SK-N-SH treated with all-trans-retinoic acid at 6 μM for 48 hours (cell line): ENCODE measurements at regions not wholly inside any gene's neighbourhood (a gene's known extent, or its start where the extent isn't known, plus 50 kb on each side); places are given as distances from the start of the nearest gene placed in this dataset.
"Not testable (repeated sequence)": the region's sequence is repeated elsewhere in the genome, so short reads cannot be mapped to it uniquely, and the experiment has no call there.

Experiments used
- ATAC-seq: fragments of 200-7000 bp; cut with Tn5 transposase; 3 replicates; pipeline ENCODE4 v1.9.1; 2020; ENCODE audit warnings: mild to moderate bottlenecking, moderate library complexity
- ARNTL ChIP-seq: fragments of 450-650 bp; formaldehyde crosslinking; IDR thresholded peaks from 2 replicates; pipeline ENCODE4 v1.5.0; 2020; ENCODE audit warnings: low read depth, mild to moderate bottlenecking, moderate library complexity, borderline replicate concordance
- BACH2 ChIP-seq: fragments of 250-450 bp; sonication (Bioruptor Pico); IDR thresholded peaks from 2 replicates; pipeline ENCODE4 v1.9.0; 2021; ENCODE audit warnings: mild to moderate bottlenecking, borderline replicate concordance
- CREB5 ChIP-seq: fragments of 250-450 bp; sonication (Bioruptor Pico); IDR thresholded peaks from 2 replicates; pipeline ENCODE4 v1.5.1; 2020; ENCODE audit warnings: low read depth, mild to moderate bottlenecking, moderate library complexity
- CSDC2 ChIP-seq: fragments of 250-450 bp; sonication (Bioruptor Pico); IDR thresholded peaks from 2 replicates; pipeline ENCODE4 v1.5.0; 2020; ENCODE audit warnings: mild to moderate bottlenecking, moderate library complexity
- CSRNP3 ChIP-seq: fragments of 250-450 bp; sonication (Bioruptor Pico); IDR thresholded peaks from 2 replicates; pipeline ENCODE4 v1.5.1; 2021; ENCODE audit warnings: mild to moderate bottlenecking, moderate library complexity
- ESRRG ChIP-seq: fragments of 250-450 bp; sonication (Bioruptor Pico); IDR thresholded peaks from 2 replicates; pipeline ENCODE4 v1.6.1; 2021; ENCODE audit warnings: mild to moderate bottlenecking
- GLIS3 ChIP-seq: fragments of 250-450 bp; sonication (Bioruptor Pico); IDR thresholded peaks from 2 replicates; pipeline ENCODE4 v1.5.0; 2020; ENCODE audit warnings: mild to moderate bottlenecking, moderate library complexity
- ISL1 ChIP-seq: fragments of 250-450 bp; sonication (Bioruptor Pico); IDR thresholded peaks from 2 replicates; pipeline ENCODE4 v2.1.2; 2022; ENCODE audit warnings: mild to moderate bottlenecking, moderate library complexity
- OSR1 ChIP-seq: fragments of 250-450 bp; sonication (Bioruptor Pico); IDR thresholded peaks from 2 replicates; pipeline ENCODE4 v1.8.0; 2022; ENCODE audit warnings: moderate library complexity, mild to moderate bottlenecking, inconsistent platforms
- PATZ1 ChIP-seq: fragments of 250-450 bp; sonication (Bioruptor Pico); IDR thresholded peaks from 2 replicates; pipeline ENCODE4 v1.8.0; 2020; ENCODE audit warnings: mild to moderate bottlenecking, moderate library complexity, borderline replicate concordance
- POU6F1 ChIP-seq: fragments of 250-450 bp; sonication (Bioruptor Pico); IDR thresholded peaks from 2 replicates; pipeline ENCODE4 v1.8.0; 2021; ENCODE audit warnings: low read depth, mild to moderate bottlenecking, moderate library complexity, borderline replicate concordance
- PPARA ChIP-seq: fragments of 250-450 bp; sonication (Bioruptor Pico); IDR thresholded peaks from 2 replicates; pipeline ENCODE4 v1.5.0; 2020; ENCODE audit warnings: mild to moderate bottlenecking, borderline replicate concordance
- RARB ChIP-seq: fragments of 250-450 bp; sonication (Bioruptor Pico); IDR thresholded peaks from 2 replicates; pipeline ENCODE4 v1.8.0; 2021; ENCODE audit warnings: mild to moderate bottlenecking, moderate library complexity
- SNAI2 ChIP-seq: fragments of 250-450 bp; sonication (Bioruptor Pico); IDR thresholded peaks from 2 replicates; pipeline ENCODE4 v1.5.0; 2020; ENCODE audit warnings: mild to moderate bottlenecking, moderate library complexity
- TCF4 ChIP-seq: fragments of 250-450 bp; sonication (Bioruptor Pico); IDR thresholded peaks from 2 replicates; pipeline ENCODE4 v1.8.0; 2021; ENCODE audit warnings: mild to moderate bottlenecking, moderate library complexity, borderline replicate concordance
- TOX ChIP-seq: fragments of 250-450 bp; sonication (Bioruptor Pico); IDR thresholded peaks from 2 replicates; pipeline ENCODE4 v1.8.0; 2021; ENCODE audit warnings: mild to moderate bottlenecking, moderate library complexity, borderline replicate concordance
- TSHZ2 ChIP-seq: fragments of 250-450 bp; sonication (Bioruptor Pico); IDR thresholded peaks from 2 replicates; pipeline ENCODE4 v1.5.0; 2020; ENCODE audit warnings: mild to moderate bottlenecking, moderate library complexity
- ZFP30 ChIP-seq: fragments of 450-650 bp; formaldehyde crosslinking; IDR thresholded peaks from 2 replicates; pipeline ENCODE4 v1.5.0; 2022; ENCODE audit warnings: mild to moderate bottlenecking, moderate library complexity
- ZNF565 ChIP-seq: fragments of 450-650 bp; formaldehyde crosslinking; conservative IDR thresholded peaks from 2 replicates; pipeline ENCODE4 v1.5.0; 2020; ENCODE audit warnings: low read depth, mild to moderate bottlenecking, moderate library complexity
- ZNF70 ChIP-seq: fragments of 450-650 bp; formaldehyde crosslinking; IDR thresholded peaks from 2 replicates; pipeline ENCODE4 v1.5.0; 2020; ENCODE audit warnings: mild to moderate bottlenecking, moderate library complexity
- ZNF8 ChIP-seq: fragments of 450-650 bp; formaldehyde crosslinking; IDR thresholded peaks from 2 replicates; pipeline ENCODE4 v1.5.0; 2020; ENCODE audit warnings: mild to moderate bottlenecking, moderate library complexity

GRCh38 chr4:27974339-27974738 is 1113.7 kb downstream of the STIM2 start:
- ATAC-seq = no peak
- TF ChIP-seq ARNTL (CRISPR knock-in tag) = no peak
- no peak for TF ChIP-seq PPARA
- no peak for TF ChIP-seq ZNF70 (CRISPR knock-in tag)
- no peak for TF ChIP-seq ISL1 (CRISPR knock-in tag)
- TF ChIP-seq ZNF8 (CRISPR knock-in tag) = no peak
- no peak for TF ChIP-seq CREB5 (CRISPR knock-in tag)
- no peak for TF ChIP-seq CSDC2 (CRISPR knock-in tag)
- no peak for TF ChIP-seq PATZ1 (CRISPR knock-in tag)
- TF ChIP-seq ESRRG (CRISPR knock-in tag) = no peak
- no peak for TF ChIP-seq TCF4 (CRISPR knock-in tag)

GRCh38 chr4:27974881-27975280 is 1114.2 kb downstream of the STIM2 start:
- ATAC-seq = not testable (repeated sequence)

- ATAC-seq = not testable (repeated sequence)
These were observed 1117.9 kb downstream of the STIM2 start for GRCh38 chr4:27978427-27979109.

GRCh38 chr4:27985522-27985921 is 1124.9 kb downstream of the STIM2 start:
- no peak for ATAC-seq
- TF ChIP-seq ZFP30 (CRISPR knock-in tag) = no peak
- TF ChIP-seq RARB = no peak
- TF ChIP-seq POU6F1 (CRISPR knock-in tag) = no peak
- no peak for TF ChIP-seq CREB5 (CRISPR knock-in tag)
- TF ChIP-seq ISL1 (CRISPR knock-in tag) = no peak
- TF ChIP-seq BACH2 (CRISPR knock-in tag) = no peak
- no peak for TF ChIP-seq OSR1 (CRISPR knock-in tag)
- TF ChIP-seq CSRNP3 (CRISPR knock-in tag) = no peak
- TF ChIP-seq PPARA = no peak
- no peak for TF ChIP-seq PATZ1 (CRISPR knock-in tag)
- no peak for TF ChIP-seq ZNF8 (CRISPR knock-in tag)
- no peak for TF ChIP-seq TCF4 (CRISPR knock-in tag)
- TF ChIP-seq ARNTL (CRISPR knock-in tag) = no peak
- no peak for TF ChIP-seq TSHZ2 (CRISPR knock-in tag)
- TF ChIP-seq ESRRG (CRISPR knock-in tag) = no peak
- TF ChIP-seq SNAI2 = no peak
- TF ChIP-seq ZNF565 (CRISPR knock-in tag) = no peak
- no peak for TF ChIP-seq GLIS3 (CRISPR knock-in tag)
- TF ChIP-seq TOX (CRISPR knock-in tag) = no peak
